Activated CD4-positive, CD25-positive, alpha-beta regulatory T cell treated with anti-CD3 and anti-CD28 coated beads, Interleukin-2, amount 50 U/mL, for 24 hours (primary cell): ENCODE measurements at regions not wholly inside any gene's neighbourhood (a gene's known extent, or its start where the extent isn't known, plus 50 kb on each side); places are given as distances from the start of the nearest gene placed in this dataset.
"Not testable (repeated sequence)": the region's sequence is repeated elsewhere in the genome, so short reads cannot be mapped to it uniquely, and the experiment has no call there.

ENCODE experiments used
- ATAC-seq, 2 donors: fragments of 150-1000 bp; cut with Tn5 transposase; one replicate each; pipeline ENCODE4 v1.10.0; 2021; ENCODE audit warnings: mild to moderate bottlenecking in 1 of 2, moderate library complexity in 1 of 2

- no peak for ATAC-seq
These were observed 142.9 kb upstream of the ZBED5 start for GRCh38 chr11:11000579-11001283.

- no peak for ATAC-seq
These were observed 140.8 kb upstream of the ZBED5 start for GRCh38 chr11:10998674-10999073.

- no peak for ATAC-seq
These were observed 138.8 kb upstream of the ZBED5 start for GRCh38 chr11:10996678-10997077.

- ATAC-seq = no peak
These were observed 135.8 kb upstream of the ZBED5 start for GRCh38 chr11:10993640-10994039.

- ATAC-seq = no peak
These were observed 135.3 kb upstream of the ZBED5 start for GRCh38 chr11:10993186-10993585.

GRCh38 chr11:10991393-10991792 is 133.5 kb upstream of the ZBED5 start:
- ATAC-seq = no peak

- ATAC-seq = no peak
These were observed 132.9 kb upstream of the ZBED5 start for GRCh38 chr11:10990637-10991193.

- no peak for ATAC-seq
These were observed 132.3 kb upstream of the ZBED5 start for GRCh38 chr11:10990160-10990559.

GRCh38 chr11:10986006-10986405 is 128.2 kb upstream of the ZBED5 start:
- no peak for ATAC-seq

- ATAC-seq = no peak
These were observed 126.9 kb upstream of the ZBED5 start for GRCh38 chr11:10984742-10985141.

- no peak for ATAC-seq
These were observed 126.4 kb upstream of the ZBED5 start for GRCh38 chr11:10984250-10984649.

GRCh38 chr11:10982704-10983510 is 125.1 kb upstream of the ZBED5 start:
- no peak for ATAC-seq

GRCh38 chr11:10979529-10979928 is 121.7 kb upstream of the ZBED5 start:
- ATAC-seq = no peak

GRCh38 chr11:10978198-10978597 is 120.3 kb upstream of the ZBED5 start:
- no peak for ATAC-seq

GRCh38 chr11:10975287-10975721 is 117.5 kb upstream of the ZBED5 start:
- ATAC-seq = no peak

GRCh38 chr11:10973416-10973815 is 115.6 kb upstream of the ZBED5 start:
- ATAC-seq = no peak

GRCh38 chr11:10970926-10971325 is 113.1 kb upstream of the ZBED5 start:
- ATAC-seq = no peak

- no peak for ATAC-seq
These were observed 111.5 kb upstream of the ZBED5 start for GRCh38 chr11:10969387-10969786.

- ATAC-seq = not testable (repeated sequence)
These were observed 99.0 kb upstream of the ZBED5 start for GRCh38 chr11:10956884-10957283.

- ATAC-seq = no peak
These were observed 97.8 kb upstream of the ZBED5 start for GRCh38 chr11:10955616-10956015.

- ATAC-seq = no peak
These were observed 96.3 kb upstream of the ZBED5 start for GRCh38 chr11:10954184-10954583.

GRCh38 chr11:10952872-10953271 is 95.0 kb upstream of the ZBED5 start:
- no peak for ATAC-seq

- not testable (repeated sequence) for ATAC-seq
These were observed 90.1 kb upstream of the ZBED5 start for GRCh38 chr11:10947935-10948334.

GRCh38 chr11:10946072-10946471 is 88.2 kb upstream of the ZBED5 start:
- ATAC-seq = no peak
